ENCODE measurements at regions not wholly inside any gene's neighbourhood (a gene's known extent, or its start where the extent isn't known, plus 50 kb on each side); places are given as distances from the start of the nearest gene placed in this dataset.

DNA sequence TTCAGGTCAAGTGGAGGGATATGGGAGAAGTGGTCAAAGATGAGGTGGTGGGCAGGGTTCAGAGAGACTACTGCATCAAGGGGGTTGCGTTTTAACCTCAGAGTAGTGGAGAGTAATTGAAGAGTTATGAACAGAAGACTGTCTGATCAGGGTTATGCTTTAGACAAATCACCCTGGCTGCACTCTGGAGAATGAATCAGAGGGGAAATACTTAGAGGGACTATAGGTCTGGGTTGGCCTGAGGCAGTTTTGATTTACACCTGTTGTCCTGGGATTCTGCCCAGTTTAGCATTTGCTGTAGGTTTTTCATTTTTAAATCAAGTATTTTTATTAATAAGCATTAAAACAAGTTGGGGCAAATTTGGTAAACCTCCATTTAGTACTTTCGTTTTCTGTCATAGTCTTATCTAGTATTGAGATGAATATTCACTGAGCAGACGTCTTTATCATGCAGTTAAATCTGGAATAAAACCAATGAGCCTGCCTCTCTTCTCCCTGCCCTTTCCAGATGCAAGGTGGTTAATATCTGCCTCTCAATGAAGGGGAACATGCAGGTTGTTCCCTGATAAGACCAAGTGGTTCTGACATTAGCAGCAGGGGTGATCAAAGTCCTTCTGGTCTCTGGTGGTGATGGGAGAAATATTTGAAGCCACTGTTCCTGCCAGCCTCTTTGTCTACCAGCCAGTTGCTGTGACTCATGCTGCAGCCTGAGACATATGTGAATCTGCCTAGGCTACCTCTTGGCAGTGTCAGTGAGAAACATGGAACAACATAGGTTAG lies 116.0 kb upstream of the RPS6KA3 start:
- DNase-seq, result no peak

DNA sequence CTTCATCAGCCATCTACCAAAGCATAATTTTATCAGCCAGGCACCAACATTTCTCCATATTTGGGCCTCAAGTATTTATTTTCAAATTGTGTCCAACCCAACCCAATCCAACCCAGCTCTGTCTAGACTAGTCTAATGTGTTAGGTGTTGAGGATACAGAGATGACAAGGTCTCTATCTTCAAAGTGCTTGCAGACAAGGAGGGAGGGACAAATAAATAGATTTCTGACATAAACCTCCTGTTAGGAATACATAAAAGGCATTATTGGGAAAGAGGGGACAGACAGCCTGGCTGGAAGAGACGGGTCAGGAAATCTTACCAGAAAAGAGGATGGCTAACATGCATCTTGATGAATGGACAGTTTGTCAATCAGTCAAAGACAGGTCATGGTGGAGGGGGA lies 115.4 kb upstream of the RPS6KA3 start:
- no peak for DNase-seq

DNA sequence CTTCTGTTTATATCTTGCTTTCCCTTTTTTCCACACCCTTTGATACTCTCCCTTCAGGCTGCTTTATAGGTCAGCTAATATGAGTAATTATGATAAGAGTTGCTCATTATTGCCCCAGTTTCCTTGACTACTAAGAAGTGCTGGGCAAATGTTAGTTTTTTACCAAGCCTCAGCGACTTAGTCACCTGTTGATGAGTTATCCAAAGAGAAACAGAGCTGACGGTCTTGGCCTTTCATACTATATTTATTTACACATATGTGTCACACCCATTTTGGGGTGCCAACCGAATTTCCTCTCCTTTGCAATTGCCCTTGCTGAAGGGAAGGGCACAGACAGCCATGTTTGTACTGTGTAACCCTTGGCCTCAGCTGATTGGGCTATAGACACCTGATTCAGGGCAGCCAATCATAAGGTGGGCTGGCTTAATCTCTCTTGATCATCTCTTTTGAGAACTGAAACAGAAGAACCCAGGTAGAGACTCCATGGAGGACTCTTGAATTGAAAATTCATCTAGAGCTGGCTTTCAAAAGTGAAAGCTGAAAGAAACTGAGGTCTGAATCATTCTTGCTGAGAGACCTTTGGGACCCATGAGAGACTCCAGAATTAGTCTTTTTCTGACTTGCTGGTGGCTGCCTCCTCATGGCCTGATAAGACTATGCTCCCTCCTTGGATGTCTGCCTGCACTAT lies 111.7 kb upstream of the RPS6KA3 start:
- no peak for DNase-seq

DNA sequence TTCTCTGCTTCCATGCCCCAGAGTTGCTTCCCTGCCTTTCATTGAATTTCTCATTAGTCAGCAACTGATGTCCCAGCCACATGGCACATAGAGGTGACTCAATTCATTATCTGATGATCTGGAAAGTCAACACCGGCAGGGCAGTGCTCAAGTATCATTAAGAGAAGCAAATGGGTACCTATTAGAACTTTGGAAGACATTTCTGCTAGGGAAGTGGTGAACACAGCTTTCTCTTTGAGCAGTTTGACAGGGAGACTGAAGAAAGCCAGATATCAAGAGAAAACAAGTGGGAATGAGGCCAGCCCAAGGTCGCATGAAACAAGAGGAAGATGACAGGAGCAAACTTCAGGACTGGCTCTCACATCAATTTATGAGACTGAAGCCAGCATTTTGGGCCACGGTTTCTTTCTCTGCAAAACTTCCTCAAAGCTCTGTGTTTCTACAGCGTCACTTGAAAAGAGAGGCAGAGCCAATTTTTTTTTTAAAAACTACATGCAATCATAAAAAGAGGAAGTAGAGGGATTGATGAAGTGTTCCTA lies 108.3 kb upstream of the RPS6KA3 start:
- DNase-seq, result peak in 2 of 51 donors; percentile 2

DNA sequence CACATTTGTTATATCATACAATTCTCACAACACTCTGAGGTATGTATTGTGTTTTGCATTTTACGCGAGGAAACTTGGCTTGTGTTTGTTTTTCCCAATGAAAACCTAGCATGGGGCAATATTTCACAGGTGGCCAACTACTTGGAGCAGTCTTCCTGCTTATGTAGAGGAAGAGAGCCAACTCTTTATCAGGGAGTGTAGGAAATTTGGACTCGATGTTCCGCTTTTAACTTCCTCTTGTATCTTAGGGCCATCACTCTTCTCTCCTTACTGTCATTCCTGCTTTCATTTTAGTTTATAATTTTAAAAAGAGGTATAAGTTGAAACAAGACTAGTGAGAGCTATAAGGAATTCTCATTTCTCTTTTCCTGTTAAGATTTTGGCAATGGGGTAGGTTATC lies 107.7 kb upstream of the RPS6KA3 start:
- no peak for DNase-seq

DNA sequence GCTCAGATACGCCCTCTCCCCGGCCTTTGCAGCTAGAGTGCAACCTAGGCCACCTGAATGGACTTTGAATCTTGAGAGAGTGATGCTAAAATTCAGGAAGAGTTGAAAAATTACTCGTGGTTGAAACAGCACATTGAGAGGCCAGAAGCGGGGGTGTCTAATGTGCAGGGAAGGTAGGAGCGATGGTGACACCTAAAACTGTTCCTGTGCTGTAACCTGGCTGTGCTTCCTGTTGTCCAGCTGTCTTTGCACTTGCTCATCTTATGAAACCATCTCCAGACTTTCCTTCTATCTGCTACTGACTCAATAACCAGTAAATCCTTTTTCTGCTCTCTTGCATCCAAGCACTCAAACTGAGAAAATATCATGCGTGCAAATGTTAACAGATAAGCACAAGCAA lies 106.4 kb upstream of the RPS6KA3 start:
- DNase-seq, result no peak

DNA sequence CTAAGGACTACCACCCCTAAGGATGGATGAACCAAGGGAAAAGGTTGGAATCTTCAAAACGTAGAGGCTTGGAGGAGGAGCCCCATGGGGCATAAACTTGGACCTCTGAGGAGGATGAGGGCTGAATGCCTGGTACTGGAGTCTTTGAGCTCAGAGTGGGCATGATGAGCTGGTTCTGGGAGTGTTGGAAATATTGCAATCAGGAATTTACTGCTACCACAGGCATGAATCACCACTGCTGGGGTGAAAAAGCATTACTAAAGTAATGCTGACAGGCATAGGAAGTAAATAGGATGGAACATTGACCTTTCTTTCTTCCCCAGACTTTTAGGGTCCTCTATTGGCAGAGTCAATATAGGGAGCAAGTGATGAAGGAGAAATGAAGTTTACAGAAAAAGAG lies 105.8 kb upstream of the RPS6KA3 start:
- no peak for DNase-seq

DNA sequence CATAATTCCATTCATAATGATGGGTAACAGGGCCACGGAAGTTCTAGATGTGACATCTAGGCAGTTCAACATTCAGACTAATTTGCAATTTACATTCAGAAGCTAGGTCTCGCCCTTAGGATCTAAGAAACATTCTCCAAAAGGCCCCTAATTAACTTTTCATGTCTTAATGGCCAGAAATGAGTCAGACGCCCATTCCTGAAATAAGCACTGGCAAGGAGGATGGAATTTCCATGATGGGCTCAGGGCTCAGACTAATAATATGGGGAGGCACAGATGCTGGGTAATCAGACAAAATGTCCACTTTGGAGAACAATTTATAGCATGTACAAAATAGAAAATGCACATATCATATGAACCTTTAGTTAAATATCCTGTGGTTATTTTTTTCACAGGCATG lies 102.8 kb upstream of the RPS6KA3 start:
- DNase-seq, result no peak

DNA sequence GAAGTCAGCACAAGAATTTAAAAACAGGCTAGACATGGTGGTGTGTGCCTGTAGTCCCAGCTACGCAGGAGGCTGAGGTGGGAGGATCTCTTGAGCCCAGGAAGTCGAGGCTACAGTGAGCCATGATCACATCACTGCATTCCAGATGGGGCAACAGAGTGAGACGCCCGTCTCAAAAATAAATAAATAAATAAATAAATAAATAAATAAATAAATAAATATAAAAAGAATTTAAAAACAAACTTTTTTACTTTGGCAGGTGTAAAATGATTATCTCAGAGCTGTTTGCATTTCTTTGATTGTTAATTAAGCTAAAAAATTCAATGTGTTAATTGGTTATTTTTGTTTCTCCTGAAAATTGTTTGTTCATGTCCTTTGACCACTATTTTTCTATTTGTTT lies 97.5 kb upstream of the RPS6KA3 start:
- no peak for DNase-seq

DNA sequence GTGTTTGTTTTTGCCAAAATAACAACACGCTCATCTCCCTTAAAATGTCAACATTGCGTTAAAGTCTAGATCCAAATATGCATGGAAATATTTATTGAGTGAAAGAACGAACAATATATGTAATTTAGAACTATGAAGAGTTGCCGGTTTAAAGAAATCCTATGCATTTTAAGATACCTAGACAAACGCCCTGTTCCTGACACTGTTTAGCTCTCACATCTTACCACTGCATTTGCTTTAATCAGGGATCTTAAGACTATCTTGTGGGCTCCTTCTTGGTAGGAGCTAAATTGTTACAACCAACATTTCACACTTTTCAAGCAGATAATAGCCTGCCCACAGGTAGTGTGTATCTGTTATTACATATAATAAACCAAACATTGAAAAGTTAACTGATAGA lies 96.6 kb upstream of the RPS6KA3 start:
- DNase-seq, result no peak

DNA sequence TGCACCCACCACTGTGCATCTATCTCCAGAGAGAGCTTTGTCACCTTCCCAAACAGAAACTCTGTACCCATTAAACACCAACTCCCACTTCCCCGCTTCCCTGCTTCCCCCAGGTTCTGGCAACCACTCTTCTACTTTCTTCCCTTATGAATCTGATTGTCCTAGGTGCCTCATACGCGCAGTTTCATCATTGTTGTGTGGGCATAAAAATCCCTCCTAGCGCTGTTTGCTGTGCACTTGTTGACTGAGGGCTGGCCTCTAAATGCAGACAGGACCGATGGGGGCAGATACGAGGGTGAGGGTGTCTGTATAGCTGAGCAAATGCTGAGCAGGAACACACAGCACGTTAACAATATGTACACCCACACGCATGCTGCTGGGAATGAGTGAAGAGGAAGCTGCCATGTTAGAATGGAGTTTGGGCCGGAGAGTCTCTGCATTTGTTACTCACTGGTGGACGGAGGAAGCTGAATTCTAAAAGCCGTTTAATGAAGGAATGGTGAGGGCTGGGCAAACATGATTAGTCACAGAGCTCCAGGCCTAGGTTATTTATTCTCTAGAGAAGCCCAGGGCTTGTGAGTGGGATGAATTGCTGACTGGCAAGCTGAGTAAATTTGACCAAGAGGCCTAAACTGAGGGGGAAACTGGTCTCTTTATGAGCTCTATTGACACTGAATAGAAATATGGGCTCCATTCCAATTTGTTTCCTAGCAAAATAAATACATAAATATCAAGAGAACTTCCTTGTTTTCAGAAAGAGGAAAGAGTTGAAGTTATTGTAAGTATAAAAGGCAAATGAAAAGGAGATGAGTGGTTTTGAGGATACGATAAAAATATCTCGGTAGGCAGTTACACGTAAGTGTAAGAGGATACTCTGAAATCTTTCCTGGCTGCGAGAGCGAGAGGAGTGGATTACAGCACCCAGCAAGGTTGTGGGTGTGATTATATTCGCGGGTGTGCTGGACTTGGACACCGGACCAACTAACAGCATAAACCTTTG lies 95.9 kb upstream of the RPS6KA3 start:
- DNase-seq, result peak in 1 of 51 donors; percentile 1

DNA sequence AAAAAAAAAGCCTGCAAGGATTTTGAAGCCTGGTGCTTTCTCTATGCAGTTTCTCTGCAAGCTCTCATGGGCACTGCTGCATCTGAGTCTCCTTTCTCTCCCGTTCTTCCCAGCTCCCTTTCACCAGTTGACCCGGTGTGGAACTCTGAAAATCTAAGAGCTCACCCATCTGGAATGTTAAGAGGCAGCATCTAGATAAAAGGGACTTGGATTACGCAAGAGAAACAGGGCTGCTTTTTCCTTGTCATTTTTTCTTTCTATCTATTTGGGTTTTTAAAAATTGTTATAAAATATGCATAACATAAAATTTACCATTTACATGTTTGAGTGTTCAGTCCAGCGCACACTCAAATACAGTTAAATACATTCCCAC lies 95.2 kb upstream of the RPS6KA3 start:
- DNase-seq, result no peak

DNA sequence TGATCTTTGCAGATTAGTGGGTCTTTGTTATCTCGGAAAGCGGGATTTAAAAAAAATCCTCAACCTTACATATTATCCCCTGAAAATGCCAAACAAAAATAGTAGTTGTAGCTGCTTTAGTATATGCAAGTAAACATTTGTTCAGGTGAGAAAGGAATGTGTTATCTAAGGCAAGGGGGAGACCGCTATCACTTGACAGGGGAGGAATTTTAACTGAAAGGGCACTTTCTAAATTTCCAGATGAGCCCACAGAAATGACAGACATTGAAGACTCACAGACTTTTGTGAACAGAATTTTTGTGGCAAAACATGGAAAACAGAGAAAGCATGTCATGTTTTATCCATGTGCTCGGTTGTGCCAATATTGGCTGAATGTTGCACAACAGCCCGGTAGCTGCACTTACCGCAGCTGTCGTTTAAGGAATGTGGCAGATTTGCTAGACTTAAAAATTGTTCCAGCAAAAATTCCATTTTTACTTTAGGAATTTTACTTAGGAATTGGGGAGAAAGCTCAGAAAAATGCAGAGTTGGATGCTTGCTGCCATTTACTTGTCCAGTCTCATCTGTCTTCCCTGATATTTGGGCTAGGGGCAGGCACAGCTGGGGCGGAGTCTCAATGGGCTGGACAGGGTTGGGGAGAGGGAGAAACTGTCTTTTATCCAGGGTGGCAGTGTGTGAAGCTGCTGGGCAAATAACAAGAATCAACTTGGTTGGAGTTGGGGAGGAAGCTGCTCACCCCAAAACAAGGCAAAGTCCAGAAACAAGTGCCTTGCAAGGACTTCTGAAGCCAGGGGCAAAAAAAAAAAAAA lies 94.6 kb upstream of the RPS6KA3 start:
- no peak for DNase-seq

DNA sequence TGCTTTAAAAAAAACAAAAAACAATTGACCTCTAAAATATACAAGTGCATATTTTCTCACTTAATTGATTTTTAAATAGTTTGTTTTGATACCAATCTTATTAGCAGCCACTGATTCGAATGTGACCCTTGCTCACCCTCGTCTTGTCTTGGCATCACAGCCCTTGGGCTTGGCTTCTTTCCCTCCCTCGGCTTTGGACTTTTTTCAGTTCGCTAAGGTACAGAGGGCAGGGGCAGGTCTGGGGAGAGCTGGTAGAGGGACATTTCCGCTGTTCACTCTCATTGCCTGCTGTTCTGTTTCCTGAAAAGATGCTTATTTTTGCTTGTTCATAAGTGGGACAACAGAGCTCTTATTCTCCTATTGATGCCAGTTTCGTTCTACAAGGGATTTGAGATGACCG lies 88.5 kb upstream of the RPS6KA3 start:
- no peak for DNase-seq

DNA sequence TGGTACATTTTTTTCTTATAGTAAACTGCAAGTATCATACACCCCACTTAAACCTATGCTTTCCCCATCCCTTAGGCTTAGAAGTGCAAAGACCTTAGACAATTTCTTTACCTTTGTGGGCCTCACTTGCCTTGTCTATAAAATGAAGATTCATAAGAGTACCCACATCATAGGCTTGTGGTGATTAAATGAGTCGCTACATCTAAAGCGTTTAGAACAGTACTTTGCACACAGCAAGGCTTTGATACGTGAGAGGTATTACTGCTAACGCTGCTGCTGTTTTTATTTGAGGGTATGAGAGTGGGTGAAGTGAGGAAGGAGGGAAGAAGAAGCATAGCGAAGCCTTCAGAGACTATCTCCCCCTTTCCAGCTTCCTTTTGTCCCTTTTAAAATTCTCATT lies 87.8 kb upstream of the RPS6KA3 start:
- no peak for DNase-seq

DNA sequence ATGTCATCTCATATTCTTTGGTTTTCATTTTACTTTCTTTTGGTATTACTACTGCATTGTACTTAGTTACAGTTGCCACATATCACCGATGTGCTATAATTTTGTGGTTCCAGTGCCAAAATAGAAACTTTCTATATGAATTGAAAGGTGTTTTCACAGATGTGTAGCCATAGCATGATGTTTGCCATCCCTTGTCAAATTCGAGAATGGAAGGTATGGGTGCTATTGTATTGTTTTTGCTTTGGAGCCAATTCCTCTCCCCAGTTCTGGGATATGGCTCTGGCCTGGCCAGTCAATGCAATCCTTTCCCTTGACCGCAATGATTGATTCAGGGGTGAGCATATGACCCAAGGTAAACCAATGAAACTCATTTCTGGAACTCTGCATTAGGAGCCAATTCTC lies 86.2 kb upstream of the RPS6KA3 start:
- DNase-seq, result no peak

DNA sequence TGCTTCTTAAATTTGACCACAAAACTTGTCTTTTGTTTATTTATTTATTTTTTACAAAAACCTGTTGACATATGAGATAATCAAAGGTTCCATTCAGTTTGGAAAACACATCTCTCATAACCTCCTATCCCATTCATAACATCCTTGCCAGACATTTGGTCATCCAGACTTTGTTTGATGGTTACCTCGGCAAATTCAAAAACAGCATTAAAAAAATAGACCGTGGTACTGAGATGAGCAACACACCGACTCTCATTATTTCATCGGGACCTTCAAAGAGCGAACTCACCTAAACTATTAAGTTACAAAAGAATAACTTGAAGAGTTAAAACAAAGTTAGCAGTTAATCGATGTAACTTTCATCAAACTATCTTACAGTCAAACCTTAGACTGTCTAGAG lies 85.8 kb upstream of the RPS6KA3 start:
- DNase-seq, result no peak

DNA sequence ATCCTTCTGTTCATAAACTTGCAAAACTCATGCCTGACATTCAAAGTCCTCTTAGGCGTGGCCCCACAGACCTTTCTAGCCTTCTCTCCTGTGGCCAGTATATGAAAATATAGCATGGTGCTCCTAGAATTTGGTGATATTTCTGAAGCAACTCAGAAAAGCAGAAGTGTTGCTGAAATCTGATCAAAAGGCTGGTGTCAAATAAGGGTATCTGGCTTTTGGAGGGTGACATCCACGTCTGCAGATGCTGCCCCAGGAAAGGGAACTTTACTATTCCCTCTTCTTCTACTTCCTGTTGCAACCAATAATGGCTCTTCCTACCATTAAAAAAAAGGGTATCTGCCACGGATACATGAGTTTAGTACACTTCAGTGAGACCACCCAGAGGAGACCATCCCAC lies 83.9 kb upstream of the RPS6KA3 start:
- no peak for DNase-seq

DNA sequence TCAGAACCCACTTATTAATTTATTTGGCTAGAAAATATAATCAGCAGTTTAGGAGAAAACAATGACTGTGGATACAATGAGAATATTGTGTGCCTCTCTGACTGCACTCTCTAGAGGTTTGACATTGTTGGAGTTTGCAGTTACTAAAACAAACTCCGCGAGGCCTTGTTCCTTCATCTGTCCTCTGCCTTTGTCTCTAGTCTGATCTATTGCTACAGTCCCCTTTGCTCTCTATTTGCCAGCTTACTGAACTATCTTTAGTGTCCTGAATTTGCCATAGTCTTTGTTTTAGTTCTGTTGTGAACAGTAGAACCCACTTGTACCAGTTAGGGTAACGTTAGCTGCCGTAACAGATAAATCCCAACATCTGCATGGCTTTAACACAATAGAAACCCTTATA lies 81.4 kb upstream of the RPS6KA3 start:
- no peak for DNase-seq

DNA sequence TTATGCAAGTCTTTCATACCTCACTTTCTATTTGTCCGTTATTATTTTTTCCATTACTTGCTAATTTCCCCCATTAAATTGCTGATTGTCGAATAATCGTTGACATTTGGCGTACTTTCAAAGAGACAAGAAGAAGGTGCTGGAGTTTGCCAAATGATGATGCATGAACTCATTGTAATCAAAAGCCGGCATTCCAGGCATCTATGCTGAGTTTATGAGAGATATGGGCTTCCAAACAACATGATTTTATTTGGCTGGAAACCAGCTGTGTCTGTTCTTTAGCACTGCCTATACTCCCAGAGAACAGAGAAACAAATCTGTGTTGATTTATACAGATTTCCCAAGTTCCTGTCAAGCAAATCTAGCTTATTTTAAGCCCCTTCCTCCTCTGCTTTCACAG lies 80.8 kb upstream of the RPS6KA3 start:
- no peak for DNase-seq

DNA sequence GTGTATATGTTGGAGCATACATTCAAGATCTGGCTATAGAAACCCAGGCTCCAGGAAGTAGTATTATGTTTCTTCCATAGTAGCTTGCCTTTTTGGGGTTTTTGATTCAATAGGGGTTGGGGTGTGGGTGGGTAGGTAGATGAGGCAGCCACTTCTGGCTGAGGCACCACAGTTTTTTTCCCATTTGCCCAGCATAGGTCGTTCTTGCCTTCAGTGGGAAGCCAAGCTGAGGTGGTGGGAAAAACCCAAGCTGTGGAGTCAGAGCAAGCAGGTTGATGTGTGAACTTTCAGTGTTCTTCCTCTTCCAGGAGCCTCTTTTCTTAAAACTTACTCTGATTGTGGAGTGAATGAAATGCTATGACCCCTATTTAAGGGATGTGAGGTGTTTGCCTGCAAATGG lies 67.0 kb upstream of the RPS6KA3 start:
- DNase-seq, result no peak

Data from hypothalamus (tissue), 51 donors.